B cell (primary cell): ENCODE measurements at regions not wholly inside any gene's neighbourhood (a gene's known extent, or its start where the extent isn't known, plus 50 kb on each side); places are given as distances from the start of the nearest gene placed in this dataset.

Experiments
- ATAC-seq: fragments of 200-7000 bp; cut with Tn5 transposase; one replicate; pipeline ENCODE4 v1.10.0; 2021; ENCODE audit warnings: low read depth, mild to moderate bottlenecking, moderate number of reproducible peaks, moderate library complexity
- CTCF ChIA-PET: fragments of 350-600 bp; sonication (Branson Sonifier 250); formaldehyde crosslinking; loops from one replicate; lab custom pipeline; 2021; ENCODE audit warnings: antibody characterized with exemption, inconsistent platforms; lab: Charles Lee
- POLR2A ChIA-PET: fragments of 350-600 bp; sonication (Branson Sonifier 250); formaldehyde crosslinking; loops from one replicate; lab custom pipeline; 2021; ENCODE audit warnings: antibody characterized with exemption; lab: Charles Lee
- DNase-seq: peaks from one replicate; pipeline ENCODE4 v3.0.0; 2013
- H2AFZ ChIP-seq: 2 replicates; pipeline ENCODE4 v1.6.1; 2012; ENCODE audit warnings: mild to moderate bottlenecking, low read depth, low read length; ENCODE audit not compliant: insufficient read depth, poor library complexity, severe bottlenecking
- H3K27ac ChIP-seq, 2 donors: 1 replicate in 1 of 2; 2 replicates in 1 of 2; pipeline ENCODE4 v1.5.1; 2012 to 2013; ENCODE audit warnings: low read length in 2 of 2, mild to moderate bottlenecking in 2 of 2, moderate library complexity in 1 of 2
- H3K27me3 ChIP-seq, 4 experiments: fragments of 200-600 bp in 1 of 4; sonication (generic) in 1 of 4; replicated peaks in 1 of 4; 1 replicate in 2 of 4; 2 replicates in 2 of 4; pipeline versions ENCODE4 v1.6.1 to v1.7.0; 2013 to 2016; ENCODE audit warnings: low read length in 3 of 4, mild to moderate bottlenecking in 2 of 4, mixed read lengths in 1 of 4, moderate library complexity in 1 of 4; ENCODE audit not compliant: insufficient read depth in 4 of 4, control insufficient read depth in 3 of 4; ENCODE audit errors: control extremely low read depth in 1 of 4
- H3K36me3 ChIP-seq, 2 experiments: replicated peaks in 1 of 2; 1 replicate in 1 of 2; 2 replicates in 1 of 2; pipeline versions ENCODE4 v1.6.1 to v1.7.1; 2013; ENCODE audit warnings: low read length in 1 of 2; ENCODE audit not compliant: insufficient read depth in 2 of 2, control insufficient read depth in 1 of 2; ENCODE audit errors: control extremely low read depth in 1 of 2, extremely low read depth in 1 of 2
- H3K4me1 ChIP-seq, 2 donors: fragments of 200-600 bp in 1 of 2; sonication (generic) in 1 of 2; 1 replicate in 1 of 2; 2 replicates in 1 of 2; pipeline versions ENCODE4 v1.5.1 to v1.6.1; 2013 to 2017; ENCODE audit warnings: low read length in 2 of 2; ENCODE audit not compliant: control insufficient read depth in 2 of 2, insufficient read depth in 2 of 2
- H3K4me2 ChIP-seq: replicated peaks from 2 replicates; pipeline ENCODE3; 2012; ENCODE audit warnings: mild to moderate bottlenecking, low read depth, low read length; ENCODE audit not compliant: poor library complexity, severe bottlenecking
- H3K4me3 ChIP-seq, 5 experiments: fragments of 200-600 bp in 1 of 5; sonication (generic) in 1 of 5; 1 replicate in 3 of 5; 2 replicates in 2 of 5; pipeline versions ENCODE4 v1.5.1 to v1.7.0; 2011 to 2016; ENCODE audit warnings: low read length in 4 of 5, mild to moderate bottlenecking in 4 of 5, low read depth in 2 of 5, control low read depth in 1 of 5, moderate library complexity in 1 of 5; ENCODE audit not compliant: insufficient read depth in 1 of 5; ENCODE audit errors: control extremely low read depth in 1 of 5, extremely low read depth in 1 of 5
- H3K79me2 ChIP-seq: fragments of 200-600 bp; sonication (generic); one replicate; pipeline ENCODE4 v1.6.0; 2016; ENCODE audit warnings: low read length; ENCODE audit not compliant: control insufficient read depth, insufficient read depth
- H3K9ac ChIP-seq: fragments of 200-600 bp; sonication (generic); 2 replicates; pipeline ENCODE4 v1.6.1; 2017; ENCODE audit warnings: mild to moderate bottlenecking, low read length, moderate library complexity
- H3K9me3 ChIP-seq, 3 donors: one replicate each; pipeline versions ENCODE4 v1.6.1 to v1.7.1; 2013; ENCODE audit warnings: low read length in 2 of 3; ENCODE audit not compliant: control insufficient read depth in 2 of 3, insufficient read depth in 1 of 3; ENCODE audit errors: control extremely low read depth in 1 of 3
- H4K20me1 ChIP-seq: 2 replicates; pipeline ENCODE4 v1.6.0; 2012; ENCODE audit warnings: mild to moderate bottlenecking, low read length; ENCODE audit not compliant: insufficient read depth, control insufficient read depth, poor library complexity, severe bottlenecking
- H3K27ac Mint-ChIP-seq: one replicate; pipeline ENCODE4 v1.8.0; 2021; ENCODE audit warnings: mixed read lengths
- H3K27me3 Mint-ChIP-seq: one replicate; pipeline ENCODE4 v1.8.0; 2021; ENCODE audit warnings: mixed read lengths
- H3K4me1 Mint-ChIP-seq: one replicate; pipeline ENCODE4 v1.8.0; 2021; ENCODE audit warnings: mixed read lengths
- H3K4me3 Mint-ChIP-seq: one replicate; pipeline ENCODE4 v1.8.0; 2021; ENCODE audit warnings: mixed read lengths
- H3K9me3 Mint-ChIP-seq: one replicate; pipeline ENCODE4 v1.8.0; 2022; ENCODE audit warnings: mixed read lengths; ENCODE audit not compliant: insufficient read depth
- CTCF ChIP-seq: fragments of 200-600 bp; IDR thresholded peaks from one replicate; pipeline ENCODE4 v1.8.0; 2022; ENCODE audit warnings: antibody characterized with exemption, mild to moderate bottlenecking
- EZH2 ChIP-seq: IDR thresholded peaks from 2 replicates; pipeline ENCODE4 v1.6.1; 2012; ENCODE audit warnings: borderline replicate concordance, low read depth, mild to moderate bottlenecking, moderate library complexity, low read length; ENCODE audit not compliant: insufficient read depth, poor library complexity, severe bottlenecking
- WGBS: methylation state at CpG from one replicate; pipeline ENCODE4 v1.1.5; 2013; ENCODE audit warnings: missing lambda C conversion rate; ENCODE audit not compliant: insufficient coverage; 5-methylcytosine and 5-hydroxymethylcytosine counted together
- intact Hi-C: fragments of 100-400 bp; cut with micrococcal nuclease; formaldehyde crosslinking; loops from one replicate; pipeline ENCODE4 v1.10.0; 2022

GRCh38 chr20:16984481-16984880 is 236.3 kb downstream of the OTOR start:
- H3K27me3 ChIP-seq: no peaks in the 10 kb centered on the region
- H3K79me2 ChIP-seq: no peaks in the 10 kb centered on the region
- ATAC-seq (no peak), DNase-seq (no peak)
- no peak overlapping the region for H3K27ac Mint-ChIP-seq
- no peaks in the 10 kb centered on the region for H4K20me1 ChIP-seq
- POLR2A ChIA-PET: no interaction called here
- intact Hi-C loops: no loop called here
- H3K4me2 ChIP-seq: no peak overlapping the region
- H3K27ac ChIP-seq: no peak overlapping the region
- H3K36me3 ChIP-seq: no peaks in the 10 kb centered on the region
- TF ChIP-seq CTCF: no peak
- no peak for TF ChIP-seq EZH2
- H3K9me3 Mint-ChIP-seq: peaks cover 3% of the 10 kb centered on the region
- H3K4me3 ChIP-seq: no peak overlapping the region
- H3K4me3 Mint-ChIP-seq: no peak overlapping the region
- no peaks in the 10 kb centered on the region for H3K4me1 ChIP-seq
- no peak overlapping the region for H2AFZ ChIP-seq
- no peaks in the 10 kb centered on the region for H3K4me1 Mint-ChIP-seq
- H3K9me3 ChIP-seq: no peaks in the 10 kb centered on the region
- no peak overlapping the region for H3K9ac ChIP-seq
- H3K27me3 Mint-ChIP-seq: no peaks in the 10 kb centered on the region
- CTCF ChIA-PET: no interaction called here

DNA sequence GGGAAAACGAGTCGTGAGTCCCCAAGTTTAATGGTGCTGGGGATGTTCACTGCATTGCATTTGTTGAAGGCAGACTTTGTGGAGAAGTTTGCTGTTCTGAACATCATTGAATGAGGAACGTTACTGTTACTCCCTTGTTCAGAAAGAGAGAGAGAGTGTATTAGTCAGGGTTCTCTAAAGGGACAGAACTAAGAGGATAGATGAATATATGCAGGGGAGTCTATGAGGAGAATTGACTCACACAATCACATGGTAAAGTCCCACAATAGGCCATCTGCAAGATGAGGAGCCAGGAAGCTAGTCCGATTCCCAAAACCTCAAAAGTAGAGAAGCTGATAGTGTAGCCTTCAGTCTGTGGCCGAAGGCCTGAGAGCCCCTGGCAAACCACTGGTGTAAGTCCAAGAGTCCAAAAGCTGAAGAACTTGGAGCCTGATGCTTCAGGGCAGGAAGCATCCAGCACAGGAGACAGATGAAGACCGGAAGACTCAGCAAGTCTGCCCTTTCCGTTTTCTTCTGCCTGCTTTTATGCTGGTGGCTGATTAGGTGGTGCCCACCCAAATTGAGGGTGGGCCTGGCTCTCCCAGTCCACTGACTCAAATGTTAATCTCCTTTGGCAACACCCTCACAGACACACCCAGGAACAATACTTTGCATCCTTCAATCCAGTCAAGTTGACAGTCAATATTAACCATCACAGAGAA is 223.5 kb upstream of the PCSK2 start:
- no peaks in the 10 kb centered on the region for H3K9me3 Mint-ChIP-seq
- ATAC-seq (no peak), DNase-seq (no peak)
- Histone ChIP-seq H3K9ac (no peak overlapping the region), H3K27ac (no peak overlapping the region), H3K79me2 (no peaks in the 10 kb centered on the region), H2AFZ (no peak overlapping the region), H3K4me2 (no peak overlapping the region), H3K36me3 (no peaks in the 10 kb centered on the region), H3K4me1 (no peaks in the 10 kb centered on the region), H3K9me3 (no peaks in the 10 kb centered on the region), H3K4me3 (no peak overlapping the region), H4K20me1 (no peaks in the 10 kb centered on the region), H3K27me3 (no peaks in the 10 kb centered on the region)
- no peak overlapping the region for H3K4me3 Mint-ChIP-seq
- H3K27me3 Mint-ChIP-seq: no peaks in the 10 kb centered on the region
- 79% methylated on average over 7 of the region's 7 CpGs for WGBS
- no peaks in the 10 kb centered on the region for H3K4me1 Mint-ChIP-seq
- intact Hi-C loops: no loop called here
- TF ChIP-seq CTCF (no peak), EZH2 (no peak)
- POLR2A ChIA-PET: no interaction called here
- H3K27ac Mint-ChIP-seq: no peak overlapping the region
- CTCF ChIA-PET: interaction anchor here (0.7 kb wide), 1 partner anchor 185 kb away, joined by 4 read pairs; no protein-coding TSS in a partner anchor
